Skeletal muscle satellite cell (primary cell): ENCODE measurements at regions not wholly inside any gene's neighbourhood (a gene's known extent, or its start where the extent isn't known, plus 50 kb on each side); places are given as distances from the start of the nearest gene placed in this dataset.

Source experiments
- H3K27me3 ChIP-seq: 2 replicates; pipeline ENCODE4 v1.7.0; 2013; ENCODE audit warnings: low read length; ENCODE audit not compliant: control insufficient read depth, insufficient read depth
- H3K36me3 ChIP-seq: 2 replicates; pipeline ENCODE4 v1.7.0; 2013; ENCODE audit warnings: mild to moderate bottlenecking, control low read depth, low read length; ENCODE audit not compliant: insufficient read depth
- H3K4me1 ChIP-seq: 2 replicates; pipeline ENCODE4 v1.7.0; 2013; ENCODE audit warnings: low read length; ENCODE audit not compliant: control insufficient read depth, insufficient read depth
- H3K4me2 ChIP-seq: 2 replicates; pipeline ENCODE4 v1.7.0; 2013; ENCODE audit warnings: mild to moderate bottlenecking, low read length
- H3K4me3 ChIP-seq: 2 replicates; pipeline ENCODE4 v1.7.0; 2013; ENCODE audit warnings: low read length
- H3K9ac ChIP-seq: 2 replicates; pipeline ENCODE4 v1.7.0; 2013; ENCODE audit warnings: mild to moderate bottlenecking, low read depth, low read length, moderate library complexity
- H3K9me3 ChIP-seq: replicated peaks from 2 replicates; pipeline ENCODE4 v1.7.0; 2013; ENCODE audit warnings: mild to moderate bottlenecking, control low read depth, low read length

DNA sequence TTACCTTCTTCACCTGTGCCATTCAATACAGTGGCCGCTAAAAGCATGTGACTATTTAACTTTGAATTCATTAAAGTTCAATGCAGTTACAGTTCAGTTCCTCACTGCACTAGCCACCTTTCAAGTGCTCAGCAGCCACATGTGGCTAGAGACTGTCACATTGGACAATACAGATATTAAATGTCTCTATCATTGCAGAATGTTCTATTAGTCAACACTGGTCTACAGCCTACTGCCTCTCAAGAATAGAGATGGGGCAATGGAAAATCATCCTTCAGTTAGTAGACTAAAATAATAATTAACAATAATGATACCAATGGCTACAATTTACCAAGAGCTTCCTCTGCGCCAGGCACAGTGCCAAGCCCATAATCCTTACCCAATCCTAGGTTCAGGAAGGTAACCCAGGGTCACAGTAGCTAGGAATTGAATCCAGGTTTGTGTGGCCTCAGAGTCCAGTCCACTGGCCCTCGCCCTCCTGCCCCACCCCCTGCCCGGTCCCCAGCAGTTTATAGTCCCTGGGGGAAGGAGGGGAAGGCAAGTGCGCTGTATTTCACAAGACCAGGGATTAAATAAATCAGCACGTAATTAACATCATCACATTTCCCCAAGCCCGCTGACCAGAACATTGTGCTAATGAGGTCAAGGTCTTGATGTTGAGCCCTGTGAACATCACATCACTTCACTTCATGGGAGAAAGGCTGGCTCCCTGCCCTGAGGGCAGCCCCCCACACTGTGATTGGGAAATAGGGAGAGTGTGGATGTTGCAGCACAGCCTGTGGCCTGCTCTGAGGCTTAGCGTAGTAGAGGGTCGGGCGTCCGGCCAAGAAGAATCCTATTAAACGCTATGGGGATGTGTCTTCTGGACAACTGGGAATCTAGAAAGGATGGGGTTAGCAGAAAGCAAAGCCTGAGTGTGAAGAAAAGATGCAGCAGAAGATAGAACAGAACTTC, 147.2 kb downstream of the VEGFA start:
- Histone ChIP-seq H3K27me3 (no peaks in the 10 kb centered on the region), H3K9ac (no peak overlapping the region), H3K4me1 (peaks cover 21% of the 10 kb centered on the region), H3K9me3 (no peaks in the 10 kb centered on the region), H3K4me2 (no peak overlapping the region), H3K36me3 (no peaks in the 10 kb centered on the region), H3K4me3 (no peak overlapping the region)

DNA sequence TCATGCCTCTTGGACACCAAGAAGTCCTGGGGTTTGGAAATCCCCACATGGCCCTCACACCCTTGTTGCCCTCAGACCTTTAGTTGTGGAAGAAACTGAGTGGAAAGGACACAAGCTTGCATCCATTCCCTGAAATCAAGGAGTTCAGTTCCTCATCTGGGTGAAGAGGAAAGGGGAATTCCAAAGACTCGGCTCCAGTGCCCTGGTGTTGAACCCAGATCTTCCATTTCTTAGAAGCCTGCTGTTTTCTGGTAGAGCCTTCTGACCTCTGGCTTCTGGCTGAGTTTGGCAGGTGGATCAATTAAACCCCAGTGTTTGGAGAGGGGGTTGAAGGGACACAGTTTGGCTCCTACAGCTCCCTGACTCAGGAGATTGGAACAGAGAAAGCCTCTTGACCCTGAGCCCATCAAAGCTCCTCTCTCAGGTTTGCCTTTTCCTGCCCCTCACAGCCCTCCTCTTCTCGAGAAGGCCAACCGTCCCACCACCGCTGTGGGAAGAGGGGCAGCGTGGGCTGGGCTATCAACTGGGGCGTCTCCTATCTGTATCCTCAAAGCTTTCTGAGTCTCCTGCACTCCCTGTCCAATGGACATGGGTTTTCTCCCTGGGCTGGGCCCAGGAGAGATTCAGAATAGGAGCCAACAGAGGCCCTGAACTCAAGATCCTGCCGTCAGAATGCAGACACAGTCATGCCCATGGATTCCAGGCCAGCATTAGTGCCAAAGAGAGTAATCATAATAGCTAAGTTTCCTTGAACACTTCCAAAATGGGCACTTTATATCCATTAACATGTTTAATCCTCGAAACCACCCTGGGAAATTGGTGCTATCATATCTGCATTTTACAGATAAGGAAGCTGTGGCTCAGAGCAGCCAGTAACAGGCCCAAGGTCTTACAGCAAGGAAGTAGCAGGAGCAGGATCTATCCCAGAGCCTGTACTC, 146.2 kb downstream of the VEGFA start:
- no peaks in the 10 kb centered on the region for H3K27me3 ChIP-seq
- H3K4me3 ChIP-seq = no peak overlapping the region
- no peaks in the 10 kb centered on the region for H3K9me3 ChIP-seq
- no peaks in the 10 kb centered on the region for H3K36me3 ChIP-seq
- no peak overlapping the region for H3K4me2 ChIP-seq
- no peak overlapping the region for H3K9ac ChIP-seq
- peaks cover 21% of the 10 kb centered on the region for H3K4me1 ChIP-seq

DNA sequence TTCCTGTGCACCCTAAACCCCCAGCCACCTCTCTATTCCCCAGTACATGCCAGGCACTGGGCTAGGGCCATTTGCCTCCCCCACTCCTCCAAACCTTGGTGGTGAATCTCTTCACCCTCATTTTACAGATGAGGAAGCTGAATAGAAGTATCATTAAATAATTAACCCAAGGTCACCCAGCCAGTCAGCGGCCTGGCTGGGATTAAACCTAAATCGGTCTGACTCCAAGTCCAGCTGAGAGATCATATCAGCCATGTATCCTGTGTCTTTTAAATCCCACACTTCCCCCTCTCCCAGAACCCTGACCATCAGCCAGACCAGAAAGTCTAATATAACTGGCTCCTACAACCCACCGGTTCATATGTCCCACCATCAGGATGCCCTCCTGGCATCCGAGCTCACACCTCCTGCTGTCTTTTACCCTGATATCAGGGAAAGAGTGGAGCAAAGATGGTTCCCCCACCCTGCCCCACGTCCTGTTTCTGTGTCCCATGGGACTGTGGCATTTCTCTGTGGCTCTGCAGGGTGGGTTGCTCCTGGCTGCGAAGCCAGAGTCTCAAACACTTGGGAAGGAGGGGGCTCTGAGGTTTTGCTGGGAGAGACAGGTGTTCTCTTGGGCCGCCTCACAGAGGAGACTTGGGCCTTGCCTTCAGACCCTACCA, 145.3 kb downstream of the VEGFA start:
- Histone ChIP-seq H3K36me3 (no peaks in the 10 kb centered on the region), H3K4me2 (no peak overlapping the region), H3K9ac (no peak overlapping the region), H3K4me1 (peaks cover 21% of the 10 kb centered on the region), H3K9me3 (no peaks in the 10 kb centered on the region), H3K27me3 (no peaks in the 10 kb centered on the region), H3K4me3 (no peak overlapping the region)

DNA sequence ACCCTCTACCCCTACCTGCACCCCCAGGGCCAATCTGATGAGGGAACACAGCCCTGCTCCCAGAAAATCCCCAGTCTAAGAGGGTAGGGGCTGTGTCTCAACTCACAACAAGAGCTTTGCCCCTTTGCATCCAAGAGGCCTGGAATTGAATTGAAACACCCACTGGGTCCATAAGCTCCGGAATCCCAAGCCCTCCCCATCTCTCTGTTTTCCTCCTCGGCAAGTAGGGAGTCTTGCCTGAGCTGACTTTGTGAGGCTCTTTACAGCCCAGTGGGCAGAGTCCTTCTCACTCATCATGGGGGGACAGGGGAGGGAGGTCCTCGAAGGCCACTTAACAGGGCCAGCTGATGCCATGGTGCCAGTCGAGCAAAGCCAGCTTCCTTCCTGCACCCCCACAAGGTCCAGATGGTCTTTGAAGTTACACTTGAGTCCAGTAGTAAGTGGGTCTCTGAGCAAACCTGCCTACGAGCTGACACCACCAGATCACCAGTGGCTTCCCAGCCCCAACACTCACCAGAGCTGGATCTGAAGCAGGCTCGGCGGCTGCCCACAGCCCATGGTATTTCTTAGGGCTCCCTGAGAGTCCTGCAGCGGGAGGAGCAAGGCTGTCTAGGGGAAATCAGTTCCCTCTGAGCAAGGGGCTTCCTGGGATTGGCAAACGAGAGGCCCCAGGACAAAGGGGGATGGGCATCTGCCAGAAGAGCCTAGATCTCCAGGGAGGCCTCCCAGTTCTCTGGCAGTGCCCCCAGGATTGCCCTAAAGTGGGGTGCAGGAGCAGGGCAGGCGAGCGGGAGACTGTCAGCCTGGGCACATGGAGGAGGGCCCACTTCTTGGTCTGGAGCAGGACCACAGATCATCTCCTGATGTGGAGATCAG, 144.5 kb downstream of the VEGFA start:
- H3K27me3 ChIP-seq = no peaks in the 10 kb centered on the region
- no peak overlapping the region for H3K9ac ChIP-seq
- no peaks in the 10 kb centered on the region for H3K36me3 ChIP-seq
- peaks cover 21% of the 10 kb centered on the region for H3K4me1 ChIP-seq
- H3K9me3 ChIP-seq = no peaks in the 10 kb centered on the region
- no peak overlapping the region for H3K4me2 ChIP-seq
- H3K4me3 ChIP-seq = no peak overlapping the region

DNA sequence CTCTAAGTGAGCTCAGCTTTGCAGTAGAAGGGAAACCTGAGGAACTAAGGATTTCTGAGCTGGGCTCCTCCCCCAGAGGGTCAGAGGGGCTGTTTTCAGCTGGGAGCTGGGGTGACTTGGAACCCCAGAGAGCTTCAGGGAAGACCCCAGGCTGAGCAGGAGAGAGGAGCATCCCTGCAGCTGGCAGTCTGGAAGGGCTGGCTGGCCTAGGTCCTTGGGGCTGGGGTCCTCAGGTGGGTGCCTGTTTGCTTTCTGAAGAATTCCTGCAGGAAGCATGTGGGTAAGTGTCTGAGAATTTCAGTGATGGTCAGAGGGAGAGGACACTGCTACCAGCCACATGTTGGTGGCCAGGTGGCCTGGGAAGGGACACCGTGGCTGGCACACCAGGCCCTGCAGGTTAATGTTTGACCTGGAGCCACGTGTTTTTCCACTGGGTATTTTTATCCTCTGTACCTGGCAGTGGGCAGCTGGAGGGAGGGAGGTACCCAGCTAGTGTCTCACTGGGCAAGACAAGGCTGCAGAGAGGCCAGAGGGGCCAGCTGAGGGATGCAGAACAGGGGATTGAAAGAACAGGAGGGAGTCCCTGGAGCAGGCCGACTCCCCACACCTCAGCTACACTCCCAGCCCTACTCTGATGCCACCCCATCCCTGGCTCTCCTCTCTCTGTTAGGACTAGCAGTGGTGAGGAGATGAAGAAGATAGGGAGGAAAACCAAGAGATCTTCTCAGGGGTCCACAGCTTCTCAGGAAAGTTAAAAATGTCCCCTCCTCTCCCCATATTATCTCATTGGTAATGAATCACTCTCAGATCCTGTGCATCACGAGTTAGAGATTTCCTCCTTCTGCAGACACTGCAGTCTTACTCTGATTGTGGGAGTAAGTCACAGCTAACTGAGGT, 143.6 kb downstream of the VEGFA start:
- Histone ChIP-seq H3K9me3 (no peaks in the 10 kb centered on the region), H3K27me3 (no peaks in the 10 kb centered on the region), H3K4me3 (no peak overlapping the region), H3K9ac (no peak overlapping the region), H3K4me1 (peaks cover 21% of the 10 kb centered on the region), H3K36me3 (no peaks in the 10 kb centered on the region), H3K4me2 (no peak overlapping the region)

DNA sequence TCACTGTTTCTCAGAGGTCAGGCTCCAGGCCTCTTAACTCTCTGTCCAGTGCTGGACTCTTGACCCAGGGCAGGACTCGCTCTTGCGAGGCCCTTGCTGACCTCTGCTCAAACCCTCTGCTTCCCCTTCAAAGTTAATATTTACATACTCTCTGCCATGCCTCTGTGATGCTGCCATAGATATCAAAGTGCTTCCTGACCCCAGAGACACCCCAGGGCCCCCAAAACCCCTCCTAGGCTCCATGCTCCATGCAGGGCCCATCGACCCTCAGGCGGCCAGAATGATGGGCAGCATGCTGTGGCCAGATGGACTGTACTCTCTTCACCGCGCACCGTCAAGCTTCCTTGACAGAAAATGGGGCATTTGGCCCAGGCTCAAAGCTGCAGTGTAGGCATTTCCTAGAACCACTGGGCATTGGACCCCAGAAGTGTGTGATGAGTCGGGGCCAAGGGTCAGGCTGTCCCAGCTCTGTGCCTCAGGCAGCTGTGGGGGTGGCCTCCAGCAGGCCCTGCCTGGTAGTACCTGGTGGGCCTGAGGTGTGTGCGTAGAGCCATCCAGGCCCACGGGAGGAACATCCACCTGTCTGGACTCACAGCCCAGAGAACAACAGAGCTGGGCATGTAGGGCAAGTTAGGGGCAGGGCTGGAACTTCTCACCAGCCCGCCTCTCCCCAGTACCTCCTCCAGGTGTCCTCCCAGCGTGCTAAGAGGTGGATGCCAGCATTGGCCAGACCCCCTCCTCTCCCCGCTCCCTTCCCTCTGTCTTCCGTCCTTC, 142.8 kb downstream of the VEGFA start:
- H3K27me3 ChIP-seq = peaks cover 3% of the 10 kb centered on the region
- no peak overlapping the region for H3K4me2 ChIP-seq
- no peak overlapping the region for H3K9ac ChIP-seq
- peaks cover 19% of the 10 kb centered on the region for H3K4me1 ChIP-seq
- H3K36me3 ChIP-seq = no peaks in the 10 kb centered on the region
- no peaks in the 10 kb centered on the region for H3K9me3 ChIP-seq
- H3K4me3 ChIP-seq = no peak overlapping the region

DNA sequence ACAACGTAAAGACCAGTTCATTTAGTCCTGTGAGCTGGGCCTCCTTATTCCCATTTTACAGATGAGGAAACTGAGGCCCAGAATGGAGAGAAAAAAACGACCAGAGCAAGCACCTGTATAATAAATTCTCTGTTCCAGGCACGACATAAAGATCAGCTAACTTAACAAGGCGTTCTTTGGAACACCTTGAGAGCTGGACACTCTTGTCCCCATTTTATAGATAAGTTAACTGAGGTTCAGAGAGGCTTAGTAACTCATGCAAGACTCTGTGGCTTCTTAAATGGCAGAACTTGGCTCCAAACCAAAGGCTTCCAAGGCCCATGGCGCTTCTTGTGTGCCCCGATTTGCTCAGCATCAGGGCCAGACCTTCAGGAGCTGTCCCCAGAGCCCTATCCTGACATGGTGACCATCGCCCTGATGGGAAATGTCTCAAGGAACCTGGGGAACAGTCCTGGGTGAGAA, 142.1 kb downstream of the VEGFA start:
- Histone ChIP-seq H3K36me3 (no peaks in the 10 kb centered on the region), H3K4me3 (no peak overlapping the region), H3K9me3 (no peaks in the 10 kb centered on the region), H3K9ac (no peak overlapping the region), H3K4me2 (no peak overlapping the region), H3K27me3 (peaks cover 9% of the 10 kb centered on the region), H3K4me1 (peaks cover 12% of the 10 kb centered on the region)

DNA sequence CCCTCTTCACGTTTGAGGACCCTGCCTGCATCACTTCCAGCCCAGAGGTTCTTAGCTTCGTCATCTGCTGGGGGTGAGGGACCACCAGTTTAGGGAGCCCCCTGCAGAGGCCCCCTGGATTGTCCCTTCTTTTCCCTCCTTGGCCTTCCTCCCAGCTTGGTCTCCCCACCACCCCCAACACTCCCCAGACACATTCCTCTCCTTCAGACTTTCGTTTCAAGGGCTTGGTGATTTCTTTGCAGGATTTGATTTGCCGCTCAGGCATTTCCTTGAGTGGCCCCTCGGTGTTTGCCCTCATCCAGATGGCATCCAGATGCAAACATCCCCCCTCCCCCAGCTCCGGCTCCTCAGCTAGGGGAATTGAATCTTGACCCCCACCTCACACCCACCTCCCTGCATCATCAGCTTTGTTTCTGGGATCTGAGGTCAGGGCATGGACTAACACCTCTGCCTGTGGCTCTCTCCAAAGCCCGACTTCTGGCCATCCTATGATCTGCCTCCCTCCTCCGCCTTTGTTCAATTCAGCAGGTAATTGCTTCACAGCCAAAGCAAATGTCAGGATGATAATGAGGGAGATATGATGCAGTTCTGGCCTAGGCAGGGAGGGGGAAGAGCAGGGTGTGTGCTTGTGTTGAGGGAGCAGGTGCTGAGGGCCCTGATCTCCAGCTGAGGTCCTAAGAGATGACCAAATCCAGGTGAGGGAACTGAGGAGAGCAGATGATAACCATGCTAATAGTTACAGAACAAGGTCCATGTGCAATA, 141.5 kb downstream of the VEGFA start:
- Histone ChIP-seq H3K27me3 (peaks cover 15% of the 10 kb centered on the region), H3K4me2 (no peak overlapping the region), H3K9me3 (no peaks in the 10 kb centered on the region), H3K4me3 (no peak overlapping the region), H3K9ac (no peak overlapping the region), H3K36me3 (no peaks in the 10 kb centered on the region), H3K4me1 (peaks cover 12% of the 10 kb centered on the region)
